ENCODE measurements at regions not wholly inside any gene's neighbourhood (a gene's known extent, or its start where the extent isn't known, plus 50 kb on each side); places are given as distances from the start of the nearest gene placed in this dataset.

GRCh38 chr16:60407034-60407433 is 1629.2 kb downstream of the CDH8 start:
- TF ChIP-seq CAMTA2 (CRISPR knock-in tag; IDR thresholded peaks at IDR 0.05; ENCODE audit: borderline replicate concordance) = no peak
- TF ChIP-seq, protein P1, sequence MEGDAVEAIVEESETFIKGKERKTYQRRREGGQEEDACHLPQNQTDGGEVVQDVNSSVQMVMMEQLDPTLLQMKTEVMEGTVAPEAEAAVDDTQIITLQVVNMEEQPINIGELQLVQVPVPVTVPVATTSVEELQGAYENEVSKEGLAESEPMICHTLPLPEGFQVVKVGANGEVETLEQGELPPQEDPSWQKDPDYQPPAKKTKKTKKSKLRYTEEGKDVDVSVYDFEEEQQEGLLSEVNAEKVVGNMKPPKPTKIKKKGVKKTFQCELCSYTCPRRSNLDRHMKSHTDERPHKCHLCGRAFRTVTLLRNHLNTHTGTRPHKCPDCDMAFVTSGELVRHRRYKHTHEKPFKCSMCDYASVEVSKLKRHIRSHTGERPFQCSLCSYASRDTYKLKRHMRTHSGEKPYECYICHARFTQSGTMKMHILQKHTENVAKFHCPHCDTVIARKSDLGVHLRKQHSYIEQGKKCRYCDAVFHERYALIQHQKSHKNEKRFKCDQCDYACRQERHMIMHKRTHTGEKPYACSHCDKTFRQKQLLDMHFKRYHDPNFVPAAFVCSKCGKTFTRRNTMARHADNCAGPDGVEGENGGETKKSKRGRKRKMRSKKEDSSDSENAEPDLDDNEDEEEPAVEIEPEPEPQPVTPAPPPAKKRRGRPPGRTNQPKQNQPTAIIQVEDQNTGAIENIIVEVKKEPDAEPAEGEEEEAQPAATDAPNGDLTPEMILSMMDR (CRISPR knock-in tag; IDR thresholded peaks at IDR 0.05) = no peak
- TF ChIP-seq CHD4 (IDR thresholded peaks at IDR 0.05; ENCODE audit: borderline replicate concordance, low read length) = no peak
- TF ChIP-seq ZSCAN20 (CRISPR knock-in tag; IDR thresholded peaks at IDR 0.05; ENCODE audit: borderline replicate concordance) = no peak
- no peak for TF ChIP-seq NR2C2 (CRISPR knock-in tag; IDR thresholded peaks at IDR 0.05; ENCODE audit: borderline replicate concordance)
- TF ChIP-seq ZNF12 (CRISPR knock-in tag; IDR thresholded peaks at IDR 0.05) = no peak
- no peak for TF ChIP-seq SP1 (IDR thresholded peaks at IDR 0.05)
- no peak for TF ChIP-seq SP1 (CRISPR knock-in tag; IDR thresholded peaks at IDR 0.05)
- no peak for TF ChIP-seq ARID4A (CRISPR knock-in tag; IDR thresholded peaks at IDR 0.05; ENCODE audit: borderline replicate concordance)

Measured in HepG2 (cell line).